HEK293 (cell line): ENCODE measurements at regions not wholly inside any gene's neighbourhood (a gene's known extent, or its start where the extent isn't known, plus 50 kb on each side); places are given as distances from the start of the nearest gene placed in this dataset.
A peak's percentile ranks its signal among the peaks of the same experiment; 100 is the strongest.

ENCODE experiments used
- CTCF ChIA-PET: fragments of 350-600 bp; formaldehyde crosslinking; extraction: SDS; loops from one replicate; lab custom pipeline; 2021; ENCODE audit warnings: antibody characterized with exemption; lab: Yijun Ruan, JAX
- POLR2A ChIA-PET: fragments of 300-600 bp; formaldehyde crosslinking; extraction: SDS; loops from one replicate; lab custom pipeline; 2020; ENCODE audit warnings: antibody characterized with exemption, inconsistent platforms; lab: Yijun Ruan, JAX
- H3K27ac ChIP-seq: fragments of 200-500 bp; sonication (Bioruptor generic); 2 replicates; pipeline ENCODE4 v1.5.1; 2014; ENCODE audit warnings: low read depth, low read length, control low read depth, inconsistent platforms; ENCODE audit errors: extremely low read depth
- H3K36me3 ChIP-seq, 2 experiments: fragments of 200-500 bp in 1 of 2; sonication (Bioruptor generic) in 1 of 2; 1 replicate in 1 of 2; 2 replicates in 1 of 2; pipeline ENCODE4 v1.5.1; 2014 to 2017; ENCODE audit warnings: inconsistent platforms in 2 of 2, low read length in 2 of 2; ENCODE audit not compliant: control insufficient read depth in 2 of 2, insufficient read depth in 1 of 2
- H3K4me1 ChIP-seq: fragments of 200-500 bp; sonication (Bioruptor generic); 2 replicates; pipeline ENCODE4 v1.5.1; 2014; ENCODE audit warnings: mild to moderate bottlenecking, low read length, inconsistent platforms; ENCODE audit not compliant: control insufficient read depth, insufficient read depth
- H3K4me3 ChIP-seq: 2 replicates; pipeline ENCODE4 v1.5.1; 2011; ENCODE audit warnings: low read depth, mild to moderate bottlenecking, control low read depth, low read length, moderate library complexity
- H3K9me3 ChIP-seq: fragments of 200-500 bp; sonication (Bioruptor generic); 2 replicates; pipeline ENCODE4 v1.5.1; 2014; ENCODE audit warnings: low read depth, low read length, inconsistent platforms; ENCODE audit not compliant: control insufficient read depth, insufficient read depth
- SETDB1 ChIP-seq: IDR thresholded peaks from one replicate; pipeline ENCODE4 v1.6.1; 2017; ENCODE audit warnings: mild to moderate bottlenecking, low read length, moderate library complexity, mixed read lengths; ENCODE audit not compliant: insufficient read length
- ZEB2 ChIP-seq: fragments of 450-650 bp; formaldehyde crosslinking; IDR thresholded peaks from 2 replicates; pipeline ENCODE4 v1.5.1; 2016; ENCODE audit warnings: missing biosample characterization, missing genetic modification characterization
- ZIC2 ChIP-seq: fragments of 450-650 bp; formaldehyde crosslinking; IDR thresholded peaks from 2 replicates; pipeline ENCODE4 v1.5.1; 2016; ENCODE audit warnings: missing biosample characterization, missing genetic modification characterization
- ZNF266 ChIP-seq: fragments of 450-650 bp; formaldehyde crosslinking; IDR thresholded peaks from 2 replicates; pipeline ENCODE4 v1.5.1; 2016; ENCODE audit warnings: missing biosample characterization, missing genetic modification characterization, low read depth
- ZNF48 ChIP-seq: fragments of 450-650 bp; formaldehyde crosslinking; IDR thresholded peaks from 2 replicates; pipeline ENCODE4 v1.5.1; 2016; ENCODE audit warnings: missing biosample characterization, missing genetic modification characterization
- ZNF544 ChIP-seq: fragments of 450-650 bp; formaldehyde crosslinking; IDR thresholded peaks from 2 replicates; pipeline ENCODE4 v1.5.0; 2017; ENCODE audit warnings: missing biosample characterization, missing genetic modification characterization
- ZNF548 ChIP-seq: fragments of 450-650 bp; formaldehyde crosslinking; IDR thresholded peaks from 2 replicates; pipeline ENCODE4 v1.5.1; 2016; ENCODE audit warnings: missing biosample characterization, missing genetic modification characterization
- ZNF560 ChIP-seq: fragments of 450-650 bp; formaldehyde crosslinking; IDR thresholded peaks from 2 replicates; pipeline ENCODE4 v1.5.1; 2017; ENCODE audit warnings: missing biosample characterization, missing genetic modification characterization, borderline replicate concordance
- ZNF621 ChIP-seq: fragments of 450-650 bp; formaldehyde crosslinking; IDR thresholded peaks from 2 replicates; pipeline ENCODE4 v1.5.1; 2017; ENCODE audit warnings: missing biosample characterization, missing genetic modification characterization
- ZNF626 ChIP-seq: fragments of 450-650 bp; sonication (Bioruptor Pico); formaldehyde crosslinking; IDR thresholded peaks from 2 replicates; pipeline ENCODE4 v1.5.1; 2018; ENCODE audit warnings: missing biosample characterization, missing genetic modification characterization, inconsistent platforms
- ZNF658 ChIP-seq: fragments of 450-650 bp; formaldehyde crosslinking; IDR thresholded peaks from 2 replicates; pipeline ENCODE4; 2016; ENCODE audit warnings: missing biosample characterization, missing genetic modification characterization
- ZNF707 ChIP-seq: fragments of 450-650 bp; formaldehyde crosslinking; IDR thresholded peaks from 2 replicates; pipeline ENCODE4 v1.5.1; 2016; ENCODE audit warnings: missing biosample characterization, missing genetic modification characterization
- TF ChIP-seq, protein P1 (sequence below): fragments of 450-650 bp; formaldehyde crosslinking; IDR thresholded peaks from 2 replicates; pipeline ENCODE4 v1.5.1; 2016; ENCODE audit warnings: missing biosample characterization, missing genetic modification characterization
- TF ChIP-seq, protein P2 (sequence below): fragments of 450-650 bp; formaldehyde crosslinking; IDR thresholded peaks from 2 replicates; pipeline ENCODE4 v1.5.1; 2017; ENCODE audit warnings: missing biosample characterization, missing genetic modification characterization
- TF ChIP-seq, protein P3 (sequence below): fragments of 450-650 bp; formaldehyde crosslinking; IDR thresholded peaks from 2 replicates; pipeline ENCODE4 v1.5.1; 2016; ENCODE audit warnings: missing biosample characterization, missing genetic modification characterization
- TF ChIP-seq, protein P4 (sequence below): fragments of 450-650 bp; formaldehyde crosslinking; IDR thresholded peaks from 2 replicates; pipeline ENCODE4 v1.5.1; 2016; ENCODE audit warnings: missing biosample characterization, missing genetic modification characterization, low read depth
- TF ChIP-seq, protein P5 (sequence below): fragments of 450-650 bp; formaldehyde crosslinking; IDR thresholded peaks from 2 replicates; pipeline ENCODE4 v1.5.1; 2016; ENCODE audit warnings: missing biosample characterization, missing genetic modification characterization
- TF ChIP-seq, protein P6 (sequence below): fragments of 450-650 bp; formaldehyde crosslinking; IDR thresholded peaks from 2 replicates; pipeline ENCODE4 v1.5.1; 2016; ENCODE audit warnings: missing biosample characterization, missing genetic modification characterization, low read depth

DNA sequence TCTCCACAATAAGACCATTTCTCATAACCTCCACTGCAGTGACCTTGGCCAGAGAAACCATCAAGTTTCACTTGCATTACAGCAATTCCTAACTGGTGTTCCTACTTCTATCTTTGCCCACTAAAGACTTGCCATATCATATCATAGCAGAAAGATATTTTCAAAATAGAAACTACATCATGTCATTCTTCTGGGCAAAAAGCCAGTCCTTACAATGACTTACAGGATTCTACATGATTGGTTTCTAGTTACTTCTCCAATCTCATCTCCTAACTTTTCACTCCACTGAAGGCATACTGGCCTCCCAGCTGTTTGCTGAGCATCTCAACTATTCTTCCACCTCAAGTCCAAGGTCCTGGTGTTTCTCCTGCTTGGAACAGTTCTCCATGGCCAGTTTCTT is 151.4 kb downstream of the HNMT start (continued):
- TF ChIP-seq, protein P1, sequence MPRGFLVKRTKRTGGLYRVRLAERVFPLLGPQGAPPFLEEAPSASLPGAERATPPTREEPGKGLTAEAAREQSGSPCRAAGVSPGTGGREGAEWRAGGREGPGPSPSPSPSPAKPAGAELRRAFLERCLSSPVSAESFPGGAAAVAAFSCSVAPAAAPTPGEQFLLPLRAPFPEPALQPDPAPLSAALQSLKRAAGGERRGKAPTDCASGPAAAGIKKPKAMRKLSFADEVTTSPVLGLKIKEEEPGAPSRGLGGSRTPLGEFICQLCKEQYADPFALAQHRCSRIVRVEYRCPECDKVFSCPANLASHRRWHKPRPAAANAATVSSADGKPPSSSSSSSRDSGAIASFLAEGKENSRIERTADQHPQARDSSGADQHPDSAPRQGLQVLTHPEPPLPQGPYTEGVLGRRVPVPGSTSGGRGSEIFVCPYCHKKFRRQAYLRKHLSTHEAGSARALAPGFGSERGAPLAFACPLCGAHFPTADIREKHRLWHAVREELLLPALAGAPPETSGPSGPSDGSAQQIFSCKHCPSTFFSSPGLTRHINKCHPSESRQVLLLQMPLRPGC (tag by site-specific recombination): no peak
- no peak for TF ChIP-seq ZNF621 (tag by site-specific recombination)
- TF ChIP-seq, protein P2, sequence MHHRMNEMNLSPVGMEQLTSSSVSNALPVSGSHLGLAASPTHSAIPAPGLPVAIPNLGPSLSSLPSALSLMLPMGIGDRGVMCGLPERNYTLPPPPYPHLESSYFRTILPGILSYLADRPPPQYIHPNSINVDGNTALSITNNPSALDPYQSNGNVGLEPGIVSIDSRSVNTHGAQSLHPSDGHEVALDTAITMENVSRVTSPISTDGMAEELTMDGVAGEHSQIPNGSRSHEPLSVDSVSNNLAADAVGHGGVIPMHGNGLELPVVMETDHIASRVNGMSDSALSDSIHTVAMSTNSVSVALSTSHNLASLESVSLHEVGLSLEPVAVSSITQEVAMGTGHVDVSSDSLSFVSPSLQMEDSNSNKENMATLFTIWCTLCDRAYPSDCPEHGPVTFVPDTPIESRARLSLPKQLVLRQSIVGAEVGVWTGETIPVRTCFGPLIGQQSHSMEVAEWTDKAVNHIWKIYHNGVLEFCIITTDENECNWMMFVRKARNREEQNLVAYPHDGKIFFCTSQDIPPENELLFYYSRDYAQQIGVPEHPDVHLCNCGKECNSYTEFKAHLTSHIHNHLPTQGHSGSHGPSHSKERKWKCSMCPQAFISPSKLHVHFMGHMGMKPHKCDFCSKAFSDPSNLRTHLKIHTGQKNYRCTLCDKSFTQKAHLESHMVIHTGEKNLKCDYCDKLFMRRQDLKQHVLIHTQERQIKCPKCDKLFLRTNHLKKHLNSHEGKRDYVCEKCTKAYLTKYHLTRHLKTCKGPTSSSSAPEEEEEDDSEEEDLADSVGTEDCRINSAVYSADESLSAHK (tag by site-specific recombination): no peak
- TF ChIP-seq ZNF548 (tag by site-specific recombination): no peak
- TF ChIP-seq, protein P3, sequence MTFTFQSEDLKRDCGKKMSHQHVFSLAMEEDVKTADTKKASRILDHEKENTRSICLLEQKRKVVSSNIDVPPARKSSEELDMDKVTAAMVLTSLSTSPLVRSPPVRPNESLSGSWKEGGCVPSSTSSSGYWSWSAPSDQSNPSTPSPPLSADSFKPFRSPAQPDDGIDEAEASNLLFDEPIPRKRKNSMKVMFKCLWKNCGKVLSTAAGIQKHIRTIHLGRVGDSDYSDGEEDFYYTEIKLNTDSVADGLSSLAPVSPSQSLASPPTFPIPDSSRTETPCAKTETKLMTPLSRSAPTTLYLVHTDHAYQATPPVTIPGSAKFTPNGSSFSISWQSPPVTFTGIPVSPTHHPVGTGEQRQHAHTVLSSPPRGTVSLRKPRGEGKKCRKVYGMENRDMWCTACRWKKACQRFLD (tag by site-specific recombination): no peak
- TF ChIP-seq, protein P4, sequence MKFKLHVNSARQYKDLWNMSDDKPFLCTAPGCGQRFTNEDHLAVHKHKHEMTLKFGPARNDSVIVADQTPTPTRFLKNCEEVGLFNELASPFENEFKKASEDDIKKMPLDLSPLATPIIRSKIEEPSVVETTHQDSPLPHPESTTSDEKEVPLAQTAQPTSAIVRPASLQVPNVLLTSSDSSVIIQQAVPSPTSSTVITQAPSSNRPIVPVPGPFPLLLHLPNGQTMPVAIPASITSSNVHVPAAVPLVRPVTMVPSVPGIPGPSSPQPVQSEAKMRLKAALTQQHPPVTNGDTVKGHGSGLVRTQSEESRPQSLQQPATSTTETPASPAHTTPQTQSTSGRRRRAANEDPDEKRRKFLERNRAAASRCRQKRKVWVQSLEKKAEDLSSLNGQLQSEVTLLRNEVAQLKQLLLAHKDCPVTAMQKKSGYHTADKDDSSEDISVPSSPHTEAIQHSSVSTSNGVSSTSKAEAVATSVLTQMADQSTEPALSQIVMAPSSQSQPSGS (tag by site-specific recombination): no peak

DNA sequence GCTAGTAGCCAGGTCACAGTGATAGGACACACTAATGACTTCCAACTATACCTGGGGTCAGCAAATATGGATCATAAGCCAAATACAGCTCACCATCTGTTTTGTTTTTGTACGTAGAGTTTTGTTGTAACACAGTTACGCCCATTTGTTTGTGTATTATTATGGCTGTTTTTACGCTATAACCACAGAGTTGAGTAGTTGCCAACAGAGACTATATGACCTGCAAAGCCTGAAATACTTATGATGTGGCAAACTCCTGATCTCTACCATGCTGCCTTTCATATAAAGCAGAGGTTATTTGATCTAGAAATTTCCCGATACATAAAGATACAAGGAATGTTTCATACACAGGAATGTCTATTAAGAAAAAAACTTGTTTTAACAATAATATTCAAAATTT is 152.2 kb downstream of the HNMT start:
- TF ChIP-seq, protein P5, sequence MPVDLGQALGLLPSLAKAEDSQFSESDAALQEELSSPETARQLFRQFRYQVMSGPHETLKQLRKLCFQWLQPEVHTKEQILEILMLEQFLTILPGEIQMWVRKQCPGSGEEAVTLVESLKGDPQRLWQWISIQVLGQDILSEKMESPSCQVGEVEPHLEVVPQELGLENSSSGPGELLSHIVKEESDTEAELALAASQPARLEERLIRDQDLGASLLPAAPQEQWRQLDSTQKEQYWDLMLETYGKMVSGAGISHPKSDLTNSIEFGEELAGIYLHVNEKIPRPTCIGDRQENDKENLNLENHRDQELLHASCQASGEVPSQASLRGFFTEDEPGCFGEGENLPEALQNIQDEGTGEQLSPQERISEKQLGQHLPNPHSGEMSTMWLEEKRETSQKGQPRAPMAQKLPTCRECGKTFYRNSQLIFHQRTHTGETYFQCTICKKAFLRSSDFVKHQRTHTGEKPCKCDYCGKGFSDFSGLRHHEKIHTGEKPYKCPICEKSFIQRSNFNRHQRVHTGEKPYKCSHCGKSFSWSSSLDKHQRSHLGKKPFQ: no peak
- TF ChIP-seq, protein P6, sequence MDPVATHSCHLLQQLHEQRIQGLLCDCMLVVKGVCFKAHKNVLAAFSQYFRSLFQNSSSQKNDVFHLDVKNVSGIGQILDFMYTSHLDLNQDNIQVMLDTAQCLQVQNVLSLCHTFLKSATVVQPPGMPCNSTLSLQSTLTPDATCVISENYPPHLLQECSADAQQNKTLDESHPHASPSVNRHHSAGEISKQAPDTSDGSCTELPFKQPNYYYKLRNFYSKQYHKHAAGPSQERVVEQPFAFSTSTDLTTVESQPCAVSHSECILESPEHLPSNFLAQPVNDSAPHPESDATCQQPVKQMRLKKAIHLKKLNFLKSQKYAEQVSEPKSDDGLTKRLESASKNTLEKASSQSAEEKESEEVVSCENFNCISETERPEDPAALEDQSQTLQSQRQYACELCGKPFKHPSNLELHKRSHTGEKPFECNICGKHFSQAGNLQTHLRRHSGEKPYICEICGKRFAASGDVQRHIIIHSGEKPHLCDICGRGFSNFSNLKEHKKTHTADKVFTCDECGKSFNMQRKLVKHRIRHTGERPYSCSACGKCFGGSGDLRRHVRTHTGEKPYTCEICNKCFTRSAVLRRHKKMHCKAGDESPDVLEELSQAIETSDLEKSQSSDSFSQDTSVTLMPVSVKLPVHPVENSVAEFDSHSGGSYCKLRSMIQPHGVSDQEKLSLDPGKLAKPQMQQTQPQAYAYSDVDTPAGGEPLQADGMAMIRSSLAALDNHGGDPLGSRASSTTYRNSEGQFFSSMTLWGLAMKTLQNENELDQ (tag by site-specific recombination): no peak
- Histone ChIP-seq H3K4me3 (no peak overlapping the region), H3K27ac (no peak overlapping the region), H3K36me3 (no peaks in the 10 kb centered on the region), H3K4me1 (no peaks in the 10 kb centered on the region), H3K9me3 (no peaks in the 10 kb centered on the region)
- ChIA-PET CTCF (interaction anchor here (0.6 kb wide), 1 partner anchor 187 kb away, joined by 3 read pairs; no protein-coding TSS in a partner anchor), POLR2A (no interaction called here)

DNA sequence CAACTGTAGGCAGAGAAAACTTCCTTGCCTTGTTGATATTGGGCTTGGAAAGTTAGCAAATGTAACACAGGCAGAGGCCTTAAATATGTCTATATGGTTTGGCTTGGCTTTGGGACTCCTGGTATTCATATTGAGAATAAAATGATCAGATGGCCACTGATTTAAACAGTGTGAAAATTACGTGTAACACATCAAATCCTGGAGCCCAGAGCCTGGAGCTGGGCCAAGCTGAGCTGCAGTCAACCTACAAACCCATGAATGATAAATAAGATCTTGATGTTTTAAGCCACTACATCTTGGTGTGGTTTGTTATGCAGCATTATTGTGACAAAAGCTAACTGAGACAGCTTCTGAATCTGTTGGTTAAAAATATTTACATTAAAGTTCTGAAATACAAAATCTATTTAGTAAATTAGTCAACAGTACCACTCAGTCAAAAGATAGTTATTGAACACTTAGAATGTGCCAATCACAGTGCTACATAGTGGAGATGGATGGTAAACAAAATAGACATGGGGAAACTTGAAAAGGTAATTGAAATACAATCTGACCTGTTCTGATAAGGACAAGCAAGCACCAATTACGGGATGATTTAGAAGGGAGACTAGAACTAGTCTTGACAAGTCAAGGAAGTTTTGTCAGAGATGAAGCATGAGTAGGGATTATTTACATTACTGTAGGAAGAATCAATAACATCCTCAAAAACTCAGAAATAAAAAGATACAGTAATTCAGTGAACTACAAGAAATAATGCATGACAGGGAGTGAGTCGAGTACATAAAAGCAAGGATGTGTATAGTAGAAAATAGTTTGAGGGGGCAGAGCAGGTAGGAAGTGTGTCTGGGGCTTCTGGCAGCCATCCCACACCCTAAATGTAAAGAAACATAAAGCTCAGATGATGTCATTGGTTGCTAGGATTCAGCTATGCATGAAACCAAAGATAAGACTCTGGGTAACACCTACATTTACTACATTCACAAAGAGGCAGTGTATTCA is 157.7 kb downstream of the HNMT start:
- CTCF ChIA-PET: interaction anchor here (0.5 kb wide), 1 partner anchor 132 kb away, joined by 3 read pairs; no protein-coding TSS in a partner anchor
- H3K4me3 ChIP-seq: no peak overlapping the region
- peak overlapping the region; percentile 72 for H3K27ac ChIP-seq
- no peak for TF ChIP-seq ZIC2 (tag by site-specific recombination)
- peak; percentile 91 for TF ChIP-seq SETDB1
- no peak for TF ChIP-seq ZNF658
- TF ChIP-seq ZNF48 (tag by site-specific recombination): no peak
- no peak for TF ChIP-seq ZNF266 (tag by site-specific recombination)
- no peak for TF ChIP-seq ZNF626
- TF ChIP-seq, protein P5: no peak
- TF ChIP-seq ZNF560 (tag by site-specific recombination): no peak
- no peak for TF ChIP-seq ZNF707 (tag by site-specific recombination)
- TF ChIP-seq ZEB2: no peak
- TF ChIP-seq ZNF544 (tag by site-specific recombination): no peak

More for the DNA sequence above, 157.7 kb downstream of the HNMT start:
- Histone ChIP-seq H3K36me3 (no peaks in the 10 kb centered on the region), H3K9me3 (no peaks in the 10 kb centered on the region), H3K4me1 (peaks cover 9% of the 10 kb centered on the region)
- POLR2A ChIA-PET: interaction anchor here (0.6 kb wide), 2 partner anchors 41 to 50 kb away, joined by 3 read pairs; no protein-coding TSS in a partner anchor
